Pancreas (tissue), 10 donors: ENCODE measurements at regions not wholly inside any gene's neighbourhood (a gene's known extent, or its start where the extent isn't known, plus 50 kb on each side); places are given as distances from the start of the nearest gene placed in this dataset.

Experiments
- ATAC-seq, 4 donors: fragments of 200-7000 bp; cut with Tn5 transposase; one replicate each; pipeline versions ENCODE4 v1.8.0 to v1.9.1; 2020; ENCODE audit warnings: mild to moderate bottlenecking in 4 of 4, moderate library complexity in 4 of 4
- DNase-seq, 6 donors: peaks; one replicate each; pipeline ENCODE4 v3.0.0-alpha.2; 2020
- FAIRE-seq: peaks from 2 replicates; lab custom pipeline; 2012; peaks lifted over from hg19 to GRCh38; lab: Jason Lieb, UNC
- H3K27ac ChIP-seq, 4 donors: fragments of 200-600 bp; sonication (generic); 1 replicate in 3 of 4; 2 replicates in 1 of 4; pipeline versions ENCODE4 v1.5.0 to v1.8.0; 2020
- H3K27me3 ChIP-seq, 4 donors: fragments of 200-600 bp; one replicate each; pipeline ENCODE4 v1.8.0; 2021
- H3K36me3 ChIP-seq, 3 donors: fragments of 200-600 bp; sonication (generic) in 1 of 3; one replicate each; pipeline versions ENCODE4 v1.5.0 to v1.8.0; 2020 to 2021
- H3K4me1 ChIP-seq, 3 donors: fragments of 200-600 bp; one replicate each; pipeline ENCODE4 v1.8.0; 2021
- H3K4me3 ChIP-seq, 4 donors: fragments of 200-600 bp; sonication (generic) in 2 of 4; one replicate each; pipeline versions ENCODE4 v1.5.0 to v1.8.0; 2020 to 2021
- H3K9me3 ChIP-seq, 4 donors: fragments of 200-600 bp; one replicate each; pipeline ENCODE4 v1.8.0; 2021
- CTCF ChIP-seq, 4 donors: fragments of 200-600 bp; sonication (generic) in 3 of 4; IDR thresholded peaks; one replicate each; pipeline versions ENCODE4 v1.5.0 to v1.8.0; 2021; ENCODE audit warnings: antibody characterized with exemption in 4 of 4
- WGBS, 2 donors: extraction: QIAGEN DNeasy Blood & Tissue Kit; methylation state at CpG; one replicate each; pipeline ENCODE4 v1.1.7; 2013; 5-methylcytosine and 5-hydroxymethylcytosine counted together
- intact Hi-C, 3 donors: fragments of 100-400 bp; cut with DNase I; formaldehyde crosslinking; loops; one replicate each; pipeline versions ENCODE4 v1.11.1 to v1.14.2; 2022
- donor health status: healthy with polysubstance abuse.
- donor health status: DM: no; HTN: no; CAD: no; lungs with moderate emphysema.
- donor health status: DM: no; HTN: no; CAD: no.
- donor health status: control.
- donor health status: control.
- donor health status: Bipolar disorder and iron deficiency.
- donor health status: DM: yes; HTN: yes; CAD: no.
- donor health status: DM: no; HTN: no; CAD: no.
- donor health status: DM: no; HTN: no; CAD: no.
- donor health status: DM: yes; HTN: yes; CAD: no.

GRCh38 chr12:60819794-60820193 lies 1224.0 kb downstream of the SLC16A7 start:
- peaks cover 0 to 4% (median 2%) of the 10 kb centered on the region in 4 donors for H3K9me3 ChIP-seq
- ATAC-seq, result no peak
- H3K27ac ChIP-seq, result no peak overlapping the region
- WGBS, 2 donors, result 78 to 80% methylated on average over 1 of the region's 1 CpG
- H3K4me1 ChIP-seq, result no peaks in the 10 kb centered on the region
- no peaks in the 10 kb centered on the region for H3K27me3 ChIP-seq
- no peak overlapping the region for H3K4me3 ChIP-seq
- no peaks in the 10 kb centered on the region for H3K36me3 ChIP-seq
- intact Hi-C loops, result no loop called here
- DNase-seq, result no peak
- TF ChIP-seq CTCF (IDR thresholded peaks at IDR 0.05), result no peak
- FAIRE-seq, result no peak

GRCh38 chr12:60822580-60822979 lies 1226.8 kb downstream of the SLC16A7 start:
- intact Hi-C loops, result no loop called here
- Histone ChIP-seq H3K27ac (no peak overlapping the region), H3K36me3 (no peaks in the 10 kb centered on the region), H3K4me1 (no peaks in the 10 kb centered on the region), H3K27me3 (no peaks in the 10 kb centered on the region), H3K9me3 (no peaks in the 10 kb centered on the region), H3K4me3 (no peak overlapping the region)
- FAIRE-seq (no peak), ATAC-seq (no peak), DNase-seq (no peak)
- no peak for TF ChIP-seq CTCF (IDR thresholded peaks at IDR 0.05)
- WGBS, 2 donors, result 25 to 26% methylated on average over 4 of the region's 4 CpGs

GRCh38 chr12:60830381-60830780 lies 1234.6 kb downstream of the SLC16A7 start:
- no peaks in the 10 kb centered on the region for H3K27me3 ChIP-seq
- no peaks in the 10 kb centered on the region for H3K36me3 ChIP-seq
- ATAC-seq, result no peak
- TF ChIP-seq CTCF (IDR thresholded peaks at IDR 0.05), result no peak
- no peaks in the 10 kb centered on the region for H3K4me1 ChIP-seq
- no peak for FAIRE-seq
- DNase-seq, result no peak
- H3K27ac ChIP-seq, result no peak overlapping the region
- intact Hi-C loops, result no loop called here
- 34 to 45% methylated on average over 2 of the region's 2 CpGs for WGBS, 2 donors
- no peaks in the 10 kb centered on the region for H3K9me3 ChIP-seq
- no peak overlapping the region for H3K4me3 ChIP-seq

- TF ChIP-seq CTCF (IDR thresholded peaks at IDR 0.05), result no peak
- WGBS, 2 donors, result 71 to 77% methylated on average over 4 of the region's 4 CpGs
- H3K27ac ChIP-seq, result no peak overlapping the region
- FAIRE-seq (no peak), ATAC-seq (no peak), DNase-seq (no peak)
- no peaks in the 10 kb centered on the region for H3K36me3 ChIP-seq
- no peak overlapping the region for H3K4me3 ChIP-seq
- no peaks in the 10 kb centered on the region for H3K4me1 ChIP-seq
- intact Hi-C loops, result no loop called here
- H3K27me3 ChIP-seq, result no peaks in the 10 kb centered on the region
- H3K9me3 ChIP-seq, result no peaks in the 10 kb centered on the region
Measured at GRCh38 chr12:60832290-60832689, 1236.5 kb downstream of the SLC16A7 start.

- intact Hi-C loops, result no loop called here
- FAIRE-seq (no peak), ATAC-seq (no peak), DNase-seq (no peak)
- H3K9me3 ChIP-seq, result no peaks in the 10 kb centered on the region
- H3K4me3 ChIP-seq, result no peak overlapping the region
- TF ChIP-seq CTCF (IDR thresholded peaks at IDR 0.05), result no peak
- H3K36me3 ChIP-seq, result no peaks in the 10 kb centered on the region
- no peaks in the 10 kb centered on the region for H3K27me3 ChIP-seq
- H3K27ac ChIP-seq, result no peak overlapping the region
- H3K4me1 ChIP-seq, result no peaks in the 10 kb centered on the region
Measured at GRCh38 chr12:60834372-60834771, 1238.5 kb downstream of the SLC16A7 start.
